SK-N-SH (cell line): ENCODE measurements at regions not wholly inside any gene's neighbourhood (a gene's known extent, or its start where the extent isn't known, plus 50 kb on each side); places are given as distances from the start of the nearest gene placed in this dataset.

Source experiments
- CTCF ChIP-seq: fragments of 200-600 bp; sonication (generic); IDR thresholded peaks from 2 replicates; pipeline ENCODE4 v1.6.1; 2017; ENCODE audit warnings: antibody characterized with exemption, mild to moderate bottlenecking, moderate library complexity
- RCOR1 ChIP-seq: fragments of 150-350 bp; IDR thresholded peaks from 2 replicates; pipeline ENCODE4 v1.6.1; 2017; ENCODE audit warnings: antibody characterized with exemption, low read length
- SIN3A ChIP-seq: IDR thresholded peaks from 2 replicates; pipeline ENCODE4 v1.6.1; 2012; ENCODE audit warnings: low read depth, mild to moderate bottlenecking, low read length, moderate library complexity, borderline replicate concordance
- SMC3 ChIP-seq: IDR thresholded peaks from 2 replicates; pipeline ENCODE4 v1.6.1; 2012; ENCODE audit warnings: low read depth, low read length, improper control_type of control experiment

GRCh38 chr5:91252916-91253315 is 130.2 kb downstream of the ARRDC3 start:
- no peak for TF ChIP-seq SMC3
- no peak for TF ChIP-seq CTCF
- no peak for TF ChIP-seq RCOR1
- TF ChIP-seq SIN3A, result no peak
